ENCODE measurements at regions not wholly inside any gene's neighbourhood (a gene's known extent, or its start where the extent isn't known, plus 50 kb on each side); places are given as distances from the start of the nearest gene placed in this dataset.

DNA sequence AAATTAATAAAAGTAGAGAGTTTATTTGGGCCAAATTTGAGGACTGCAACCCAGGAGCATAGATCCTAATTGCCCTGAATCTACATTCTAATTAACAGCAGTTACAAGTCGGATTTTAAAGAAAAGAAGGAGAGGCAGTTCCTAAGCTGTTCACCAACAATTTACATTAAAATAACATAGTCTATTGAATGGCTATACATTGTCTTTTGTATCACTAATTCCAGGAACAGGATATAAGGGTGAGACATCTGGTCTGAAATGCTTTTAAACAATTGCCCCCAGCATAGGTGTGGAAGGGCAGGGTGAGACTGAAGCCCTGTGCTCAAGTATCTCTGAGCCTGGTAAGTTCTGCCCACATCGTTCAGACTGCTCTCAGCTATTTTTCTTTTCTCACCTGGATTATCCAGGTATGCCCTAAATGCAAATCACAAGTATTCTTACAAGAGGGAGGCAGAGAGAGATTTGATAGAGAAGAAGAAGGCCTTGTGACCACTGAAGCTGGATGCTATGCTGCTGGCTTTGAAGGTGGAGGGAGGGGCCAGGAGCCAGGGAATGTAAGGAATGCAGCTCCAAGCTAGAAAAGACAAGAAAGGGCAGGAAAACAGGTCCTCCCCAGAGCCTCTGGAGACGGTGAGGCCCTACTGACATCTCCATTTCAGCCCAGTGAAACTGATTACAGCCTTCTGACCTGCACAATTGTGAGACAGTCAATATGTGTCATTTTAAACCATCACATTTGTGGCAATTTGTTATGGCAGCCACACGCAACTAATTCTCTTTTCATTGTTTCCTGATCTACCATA is 189.4 kb upstream of the ARL4C start:
- DNase-seq: no peak
- no peaks in the 10 kb centered on the region for H3K9me3 Mint-ChIP-seq (ENCODE audit: unreplicated experiment)
- no peaks in the 10 kb centered on the region for H3K36me3 Mint-ChIP-seq (ENCODE audit: unreplicated experiment)
- H3K27me3 Mint-ChIP-seq (ENCODE audit: unreplicated experiment): peaks cover 4% of the 10 kb centered on the region
- H3K27ac Mint-ChIP-seq (ENCODE audit: unreplicated experiment): no peak overlapping the region
- TF ChIP-seq, protein P1, sequence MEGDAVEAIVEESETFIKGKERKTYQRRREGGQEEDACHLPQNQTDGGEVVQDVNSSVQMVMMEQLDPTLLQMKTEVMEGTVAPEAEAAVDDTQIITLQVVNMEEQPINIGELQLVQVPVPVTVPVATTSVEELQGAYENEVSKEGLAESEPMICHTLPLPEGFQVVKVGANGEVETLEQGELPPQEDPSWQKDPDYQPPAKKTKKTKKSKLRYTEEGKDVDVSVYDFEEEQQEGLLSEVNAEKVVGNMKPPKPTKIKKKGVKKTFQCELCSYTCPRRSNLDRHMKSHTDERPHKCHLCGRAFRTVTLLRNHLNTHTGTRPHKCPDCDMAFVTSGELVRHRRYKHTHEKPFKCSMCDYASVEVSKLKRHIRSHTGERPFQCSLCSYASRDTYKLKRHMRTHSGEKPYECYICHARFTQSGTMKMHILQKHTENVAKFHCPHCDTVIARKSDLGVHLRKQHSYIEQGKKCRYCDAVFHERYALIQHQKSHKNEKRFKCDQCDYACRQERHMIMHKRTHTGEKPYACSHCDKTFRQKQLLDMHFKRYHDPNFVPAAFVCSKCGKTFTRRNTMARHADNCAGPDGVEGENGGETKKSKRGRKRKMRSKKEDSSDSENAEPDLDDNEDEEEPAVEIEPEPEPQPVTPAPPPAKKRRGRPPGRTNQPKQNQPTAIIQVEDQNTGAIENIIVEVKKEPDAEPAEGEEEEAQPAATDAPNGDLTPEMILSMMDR (IDR thresholded peaks at IDR 0.05; ENCODE audit: partially characterized antibody, unreplicated experiment): no peak
- peaks cover 36% of the 10 kb centered on the region for H3K4me1 Mint-ChIP-seq (ENCODE audit: low read depth, unreplicated experiment)
- H3K4me3 Mint-ChIP-seq (ENCODE audit: unreplicated experiment): no peak overlapping the region

DNA sequence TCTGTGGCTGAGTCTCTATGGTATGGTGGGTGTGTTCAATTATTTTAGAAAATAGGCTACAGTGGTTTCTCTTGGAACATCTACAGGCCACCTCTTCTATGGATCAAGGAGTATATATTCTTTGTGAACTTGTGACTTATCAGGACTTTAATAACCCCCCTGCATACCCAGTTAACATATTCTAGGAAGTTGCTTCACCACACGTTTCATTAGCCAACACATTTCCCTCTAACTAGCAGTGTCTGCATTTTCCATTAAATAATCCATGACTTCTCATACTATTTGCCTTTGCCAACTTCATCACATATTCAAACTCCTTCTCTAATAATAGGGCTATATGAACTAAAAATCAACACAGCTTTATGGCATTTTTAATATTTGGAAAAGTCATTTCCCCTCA is 187.6 kb upstream of the ARL4C start:
- Mint-ChIP-seq H3K36me3 (ENCODE audit: unreplicated experiment) (no peaks in the 10 kb centered on the region), H3K9me3 (ENCODE audit: unreplicated experiment) (no peaks in the 10 kb centered on the region), H3K4me3 (ENCODE audit: unreplicated experiment) (no peak overlapping the region), H3K27me3 (ENCODE audit: unreplicated experiment) (peaks cover 4% of the 10 kb centered on the region), H3K27ac (ENCODE audit: unreplicated experiment) (no peak overlapping the region), H3K4me1 (ENCODE audit: low read depth, unreplicated experiment) (peaks cover 27% of the 10 kb centered on the region)
- no peak for DNase-seq
- TF ChIP-seq, protein P1 (IDR thresholded peaks at IDR 0.05; ENCODE audit: partially characterized antibody, unreplicated experiment): no peak

DNA sequence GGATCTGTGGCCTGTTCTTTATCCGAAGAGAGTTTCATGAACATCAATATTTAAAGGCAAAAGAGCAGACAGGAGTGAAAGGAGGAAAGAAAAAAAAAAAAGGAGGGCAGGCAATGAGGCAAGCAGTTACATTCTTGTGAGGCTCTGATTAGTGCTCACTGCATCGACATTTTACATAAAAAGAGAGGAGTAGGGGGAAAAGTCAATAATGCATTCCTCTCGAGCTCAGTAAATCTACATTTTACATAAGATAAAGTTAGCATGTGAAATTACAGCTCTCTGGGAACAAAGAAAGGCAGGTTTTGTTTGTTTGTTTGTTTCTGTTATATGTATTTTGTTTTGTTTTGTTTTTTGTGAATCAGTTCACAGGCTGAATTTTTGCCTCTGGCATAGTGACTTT is 187.1 kb upstream of the ARL4C start:
- TF ChIP-seq, protein P1 (IDR thresholded peaks at IDR 0.05; ENCODE audit: partially characterized antibody, unreplicated experiment): no peak
- no peak overlapping the region for H3K27ac Mint-ChIP-seq (ENCODE audit: unreplicated experiment)
- H3K9me3 Mint-ChIP-seq (ENCODE audit: unreplicated experiment): no peaks in the 10 kb centered on the region
- H3K4me1 Mint-ChIP-seq (ENCODE audit: low read depth, unreplicated experiment): peaks cover 27% of the 10 kb centered on the region
- no peak for DNase-seq
- H3K36me3 Mint-ChIP-seq (ENCODE audit: unreplicated experiment): no peaks in the 10 kb centered on the region
- H3K4me3 Mint-ChIP-seq (ENCODE audit: unreplicated experiment): no peak overlapping the region
- peaks cover 4% of the 10 kb centered on the region for H3K27me3 Mint-ChIP-seq (ENCODE audit: unreplicated experiment)

DNA sequence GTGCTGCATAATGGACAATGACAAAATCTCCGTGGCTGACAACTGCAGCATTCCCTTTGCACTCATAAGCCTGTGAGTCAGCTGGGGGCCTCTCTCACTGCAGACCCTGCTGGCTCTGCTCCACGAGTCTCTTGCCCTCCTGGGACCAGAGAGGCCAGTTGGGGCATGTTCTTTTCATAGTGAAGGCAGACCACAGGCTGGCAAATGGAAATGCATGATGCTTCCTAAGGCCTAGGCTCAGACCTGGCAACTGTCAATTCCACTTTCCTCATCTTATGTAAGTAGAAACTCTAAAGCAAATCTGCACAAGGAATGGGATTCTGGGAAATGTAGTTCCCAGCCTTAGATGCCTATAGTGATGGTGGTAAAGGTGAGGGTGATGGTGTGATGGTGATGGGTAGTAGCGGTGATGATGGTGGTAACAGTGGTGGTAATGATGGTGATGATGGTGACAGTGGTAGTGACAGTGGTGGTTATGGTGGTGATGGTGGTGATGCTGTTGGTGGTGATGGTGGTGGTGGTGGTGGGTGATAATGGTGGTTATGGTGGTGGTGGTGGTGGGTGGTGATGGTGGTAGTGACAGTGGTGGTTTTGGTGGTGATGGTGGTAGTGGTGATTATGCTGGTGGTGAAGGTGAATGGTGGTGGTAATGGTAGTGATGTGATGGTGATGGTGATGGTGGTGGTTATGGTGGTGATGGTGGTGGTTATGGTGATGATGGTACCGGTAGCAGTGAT is 185.8 kb upstream of the ARL4C start:
- Mint-ChIP-seq H3K27ac (ENCODE audit: unreplicated experiment) (peak overlapping the region; percentile 16), H3K27me3 (ENCODE audit: unreplicated experiment) (peaks cover 4% of the 10 kb centered on the region), H3K36me3 (ENCODE audit: unreplicated experiment) (no peaks in the 10 kb centered on the region), H3K4me1 (ENCODE audit: low read depth, unreplicated experiment) (peaks cover 27% of the 10 kb centered on the region), H3K4me3 (ENCODE audit: unreplicated experiment) (peak overlapping the region; percentile 21), H3K9me3 (ENCODE audit: unreplicated experiment) (peaks cover 2% of the 10 kb centered on the region)
- TF ChIP-seq, protein P1 (IDR thresholded peaks at IDR 0.05; ENCODE audit: partially characterized antibody, unreplicated experiment): no peak
- peak; percentile 58 for DNase-seq

Data from glutamatergic neuron (in vitro differentiated cells).